Transverse colon (tissue), 4 donors: ENCODE measurements at regions not wholly inside any gene's neighbourhood (a gene's known extent, or its start where the extent isn't known, plus 50 kb on each side); places are given as distances from the start of the nearest gene placed in this dataset.

Source experiments
- DNase-seq: peaks from one replicate; pipeline ENCODE4 v3.0.0-alpha.2; 2019
- H3K27ac ChIP-seq, 4 donors: fragments of 200-600 bp; sonication (generic); 2 replicates each; pipeline ENCODE4 v1.5.1; 2016 to 2018; ENCODE audit warnings: inconsistent platforms in 4 of 4
- H3K27me3 ChIP-seq: fragments of 200-600 bp; sonication (generic); 2 replicates; pipeline ENCODE4 v1.5.1; 2017; ENCODE audit warnings: inconsistent platforms
- H3K36me3 ChIP-seq, 4 donors: fragments of 200-600 bp; sonication (generic); 2 replicates each; pipeline ENCODE4 v1.5.1; 2017 to 2019; ENCODE audit warnings: inconsistent platforms in 4 of 4
- H3K4me1 ChIP-seq, 4 donors: fragments of 200-600 bp; sonication (generic); 2 replicates each; pipeline ENCODE4 v1.5.1; 2017 to 2020; ENCODE audit warnings: inconsistent platforms in 4 of 4
- H3K4me3 ChIP-seq, 4 donors: fragments of 200-600 bp; sonication (generic); 1 replicate in 1 of 4; 2 replicates in 3 of 4; pipeline versions ENCODE4 v1.5.1 to v1.6.1; 2017 to 2019; ENCODE audit warnings: inconsistent platforms in 4 of 4
- H3K9me3 ChIP-seq, 2 donors: fragments of 200-600 bp; sonication (generic); 2 replicates each; pipeline ENCODE4 v1.5.1; 2017 to 2019; ENCODE audit warnings: inconsistent platforms in 2 of 2
- CTCF ChIP-seq, 5 experiments: fragments of 200-600 bp in 3 of 5; fragments of 450-650 bp in 2 of 5; sonication (generic) in 3 of 5; IDR thresholded peaks; 1 replicate in 2 of 5; 2 replicates in 3 of 5; pipeline ENCODE4 v1.5.1; 2016 to 2017; ENCODE audit warnings: antibody characterized with exemption in 5 of 5, inconsistent platforms in 3 of 5, mild to moderate bottlenecking in 2 of 5, moderate library complexity in 1 of 5
- EP300 ChIP-seq: sonication (generic); formaldehyde crosslinking; IDR thresholded peaks from one replicate; pipeline ENCODE4 v1.6.1; 2017; ENCODE audit warnings: antibody characterized with exemption, low read depth
- POLR2A ChIP-seq: fragments of 450-650 bp; IDR thresholded peaks from one replicate; pipeline ENCODE4 v1.6.1; 2016; ENCODE audit warnings: antibody characterized with exemption, mild to moderate bottlenecking, moderate library complexity
- POLR2AphosphoS5 ChIP-seq, 3 donors: sonication (generic); formaldehyde crosslinking; IDR thresholded peaks; one replicate each; pipeline ENCODE4 v1.6.1; 2016; ENCODE audit warnings: antibody characterized with exemption in 3 of 3
- WGBS, 2 donors: methylation state at CpG; one replicate each; pipeline ENCODE4 v1.1.5; 2018; ENCODE audit warnings: low coverage in 1 of 2; 5-methylcytosine and 5-hydroxymethylcytosine counted together
- in situ Hi-C, 4 donors: fragments of 200-750 bp; cut with MboI; loops; one replicate each; pipeline versions ENCODE4 v1.15.0 to v1.15.1; 2017; ENCODE audit warnings: low sequenced_read_pairs in 3 of 4, low pct_ligation_motif_present in 1 of 4, low pct_unique_long_range_greater_than_20kb in 1 of 4
- intact Hi-C: fragments of 100-400 bp; cut with DNase I; formaldehyde crosslinking; loops from one replicate; pipeline ENCODE4 v1.15.1; 2023; ENCODE audit warnings: low total_unique reads

GRCh38 chr12:105801351-105801750, 337.4 kb downstream of the NUAK1 start:
- H3K27ac ChIP-seq = no peak overlapping the region
- no peak for DNase-seq
- no peaks in the 10 kb centered on the region for H3K9me3 ChIP-seq
- intact Hi-C loops = no loop called here
- H3K4me1 ChIP-seq = no peaks in the 10 kb centered on the region
- no peaks in the 10 kb centered on the region for H3K27me3 ChIP-seq
- no peak overlapping the region for H3K4me3 ChIP-seq
- TF ChIP-seq POLR2AphosphoS5 (IDR thresholded peaks at IDR 0.05) (no peak), EP300 (no peak), POLR2A (no peak), CTCF (IDR thresholded peaks at IDR 0.05) (no peak)
- in situ Hi-C loops = no loop called here
- no peaks in the 10 kb centered on the region for H3K36me3 ChIP-seq
- 63 to 75% methylated on average over 1 to 2 of the region's 2 CpGs for WGBS, 2 donors

GRCh38 chr12:105803292-105803691, 335.5 kb downstream of the NUAK1 start:
- TF ChIP-seq EP300 (no peak), CTCF (IDR thresholded peaks at IDR 0.05) (no peak), POLR2A (no peak)
- Histone ChIP-seq H3K4me1 (no peaks in the 10 kb centered on the region), H3K36me3 (no peaks in the 10 kb centered on the region), H3K27me3 (no peaks in the 10 kb centered on the region), H3K27ac (no peak overlapping the region), H3K9me3 (no peaks in the 10 kb centered on the region), H3K4me3 (no peak overlapping the region)
- intact Hi-C loops (no loop called here), in situ Hi-C loops (no loop called here)
- WGBS, 2 donors = 57 to 63% methylated on average over 4 of the region's 4 CpGs
- DNase-seq = no peak

- in situ Hi-C loops = no loop called here
- Histone ChIP-seq H3K9me3 (no peaks in the 10 kb centered on the region), H3K27me3 (no peaks in the 10 kb centered on the region), H3K4me1 (no peaks in the 10 kb centered on the region), H3K36me3 (no peaks in the 10 kb centered on the region), H3K27ac (no peak overlapping the region), H3K4me3 (no peak overlapping the region)
- TF ChIP-seq POLR2AphosphoS5 (IDR thresholded peaks at IDR 0.05) = no peak
- no peak for TF ChIP-seq CTCF (IDR thresholded peaks at IDR 0.05)
- no peak for TF ChIP-seq EP300
- no peak for TF ChIP-seq POLR2A
- 67 to 79% methylated on average over 2 to 5 of the region's 5 CpGs for WGBS, 2 donors
- DNase-seq = no peak
- intact Hi-C loops = no loop called here
Measured at GRCh38 chr12:105804591-105805265, 334.0 kb downstream of the NUAK1 start.

- in situ Hi-C loops (no loop called here), intact Hi-C loops (no loop called here)
- no peaks in the 10 kb centered on the region for H3K36me3 ChIP-seq
- WGBS, 2 donors = 67 to 77% methylated on average over 2 to 4 of the region's 4 CpGs
- no peak overlapping the region for H3K27ac ChIP-seq
- DNase-seq = no peak
- H3K27me3 ChIP-seq = no peaks in the 10 kb centered on the region
- H3K4me1 ChIP-seq = no peaks in the 10 kb centered on the region
- no peaks in the 10 kb centered on the region for H3K9me3 ChIP-seq
- TF ChIP-seq EP300 = no peak
- TF ChIP-seq POLR2AphosphoS5 (IDR thresholded peaks at IDR 0.05) = no peak
- TF ChIP-seq CTCF (IDR thresholded peaks at IDR 0.05) = no peak
- no peak for TF ChIP-seq POLR2A
- no peak overlapping the region for H3K4me3 ChIP-seq
Measured at GRCh38 chr12:105805730-105806399, 332.9 kb downstream of the NUAK1 start.
